Adrenal gland (tissue), 9 donors: ENCODE measurements at regions not wholly inside any gene's neighbourhood (a gene's known extent, or its start where the extent isn't known, plus 50 kb on each side); places are given as distances from the start of the nearest gene placed in this dataset.

Experiments used
- DNase-seq, 7 donors: peaks; one replicate each; pipeline ENCODE4 v3.0.0-alpha.2; 2019 to 2020
- H3K27ac ChIP-seq, 5 donors: fragments of 200-600 bp; sonication (generic) in 4 of 5; 1 replicate in 3 of 5; 2 replicates in 2 of 5; pipeline versions ENCODE4 v1.5.1 to v1.8.0; 2016 to 2020; ENCODE audit warnings: mild to moderate bottlenecking in 1 of 5
- H3K27me3 ChIP-seq: fragments of 200-600 bp; 2 replicates; pipeline ENCODE4 v1.8.0; 2021
- H3K36me3 ChIP-seq, 2 donors: fragments of 200-600 bp; replicated peaks in 1 of 2; 1 replicate in 1 of 2; 2 replicates in 1 of 2; pipeline versions ENCODE4 v1.5.1 to v1.8.0; 2018 to 2022
- H3K4me1 ChIP-seq, 2 donors: fragments of 200-600 bp; replicated peaks in 1 of 2; 1 replicate in 1 of 2; 2 replicates in 1 of 2; pipeline versions ENCODE4 v1.5.1 to v1.8.0; 2018 to 2021
- H3K4me3 ChIP-seq, 4 donors: fragments of 200-600 bp; sonication (generic) in 3 of 4; one replicate each; pipeline ENCODE4 v1.5.1; 2016 to 2018
- H3K9me3 ChIP-seq, 3 donors: fragments of 200-600 bp; sonication (generic) in 1 of 3; replicated peaks in 1 of 3; 1 replicate in 2 of 3; 2 replicates in 1 of 3; pipeline versions ENCODE4 v1.5.1 to v1.8.0; 2016 to 2021
- CTCF ChIP-seq, 6 experiments: fragments of 450-650 bp in 4 of 6; fragments of 200-600 bp in 2 of 6; sonication (generic) in 1 of 6; IDR thresholded peaks; 1 replicate in 5 of 6; 2 replicates in 1 of 6; pipeline versions ENCODE4 v1.5.1 to v1.8.0; 2016 to 2021; ENCODE audit warnings: antibody characterized with exemption in 6 of 6, mild to moderate bottlenecking in 2 of 6, moderate library complexity in 1 of 6
- POLR2A ChIP-seq, 2 donors: fragments of 450-650 bp; IDR thresholded peaks; one replicate each; pipeline ENCODE4 v1.6.1; 2017; ENCODE audit warnings: antibody characterized with exemption in 2 of 2, mild to moderate bottlenecking in 2 of 2, moderate library complexity in 1 of 2
- WGBS, 4 donors: extraction: QIAGEN DNeasy Blood & Tissue Kit in 2 of 4; methylation state at CpG; one replicate each; pipeline versions ENCODE4 v1.1.5 to v1.1.7; 2013 to 2017; 5-methylcytosine and 5-hydroxymethylcytosine counted together
- intact Hi-C, 2 donors: fragments of 100-400 bp; cut with DNase I; formaldehyde crosslinking; loops; one replicate each; pipeline versions ENCODE4 v1.14.1 to v1.15.0; 2022 to 2023
- donor health status: healthy with polysubstance abuse.
- donor health status: Bipolar disorder and iron deficiency.
- donor health status: DM: yes; HTN: yes; CAD: no.
- donor health status: DM: no; HTN: no; CAD: no.
- donor health status: DM: no; HTN: no; CAD: no.

- H3K4me3 ChIP-seq: no peak overlapping the region
- 75 to 84% (median 78%) methylated on average over 17 to 18 of the region's 18 CpGs for WGBS, 4 donors
- no peaks in the 10 kb centered on the region for H3K9me3 ChIP-seq
- TF ChIP-seq POLR2A (IDR thresholded peaks at IDR 0.05): no peak
- TF ChIP-seq CTCF (IDR thresholded peaks at IDR 0.05): no peak
- no peak for DNase-seq
- no peak overlapping the region for H3K27ac ChIP-seq
- intact Hi-C loops: no loop called here
- H3K27me3 ChIP-seq: no peaks in the 10 kb centered on the region
- H3K36me3 ChIP-seq: no peaks in the 10 kb centered on the region
- H3K4me1 ChIP-seq: no peaks in the 10 kb centered on the region
Measured at GRCh38 chr2:239507576-239508258, 106.9 kb upstream of the HDAC4 start.

- WGBS, 4 donors: 86 to 89% (median 88%) methylated on average over 19 of the region's 19 CpGs
- no peaks in the 10 kb centered on the region for H3K4me1 ChIP-seq
- intact Hi-C loops: no loop called here
- H3K9me3 ChIP-seq: no peaks in the 10 kb centered on the region
- H3K36me3 ChIP-seq: no peaks in the 10 kb centered on the region
- DNase-seq: no peak
- H3K27me3 ChIP-seq: no peaks in the 10 kb centered on the region
- H3K4me3 ChIP-seq: no peak overlapping the region
- TF ChIP-seq CTCF (IDR thresholded peaks at IDR 0.05): no peak
- no peak for TF ChIP-seq POLR2A (IDR thresholded peaks at IDR 0.05)
- no peak overlapping the region for H3K27ac ChIP-seq
Measured at GRCh38 chr2:239506961-239507360, 106.1 kb upstream of the HDAC4 start.

- no peaks in the 10 kb centered on the region for H3K4me1 ChIP-seq
- TF ChIP-seq POLR2A (IDR thresholded peaks at IDR 0.05): no peak
- no peak for TF ChIP-seq CTCF (IDR thresholded peaks at IDR 0.05)
- H3K27me3 ChIP-seq: no peaks in the 10 kb centered on the region
- no peaks in the 10 kb centered on the region for H3K9me3 ChIP-seq
- intact Hi-C loops: no loop called here
- no peak for DNase-seq
- H3K36me3 ChIP-seq: no peaks in the 10 kb centered on the region
- H3K27ac ChIP-seq: no peak overlapping the region
- 81 to 88% (median 87%) methylated on average over 16 to 29 of the region's 29 CpGs for WGBS, 4 donors
- H3K4me3 ChIP-seq: no peak overlapping the region
Measured at GRCh38 chr2:239506101-239506857, 105.5 kb upstream of the HDAC4 start.

GRCh38 chr2:239504643-239505235 is 103.9 kb upstream of the HDAC4 start:
- Histone ChIP-seq H3K27me3 (no peaks in the 10 kb centered on the region), H3K4me3 (no peak overlapping the region), H3K27ac (no peak overlapping the region), H3K36me3 (no peaks in the 10 kb centered on the region), H3K9me3 (no peaks in the 10 kb centered on the region), H3K4me1 (no peaks in the 10 kb centered on the region)
- 90 to 94% (median 92%) methylated on average over 16 of the region's 16 CpGs for WGBS, 4 donors
- no peak for TF ChIP-seq POLR2A (IDR thresholded peaks at IDR 0.05)
- TF ChIP-seq CTCF (IDR thresholded peaks at IDR 0.05): no peak
- intact Hi-C loops: no loop called here
- DNase-seq: no peak
